ENCODE measurements at regions not wholly inside any gene's neighbourhood (a gene's known extent, or its start where the extent isn't known, plus 50 kb on each side); places are given as distances from the start of the nearest gene placed in this dataset.

- H3K18ac ChIP-seq (ENCODE audit: extremely low read depth, low read length): no peak overlapping the region
- no peak overlapping the region for H3K4ac ChIP-seq (replicated peaks; ENCODE audit: insufficient read length, low read depth, low read length)
- no peak overlapping the region for H4K8ac ChIP-seq (ENCODE audit: extremely low read depth, insufficient read depth, low read length)
- H3K14ac ChIP-seq (ENCODE audit: insufficient read length): no peak overlapping the region
- H3K4me2 ChIP-seq (ENCODE audit: insufficient read depth in 1 of 2, low read depth in 2 of 2, low read length in 2 of 2): no peak overlapping the region
- CTCF ChIA-PET (ENCODE audit: partially characterized antibody): interaction anchor here (0.6 to 1.3 kb wide), 3 partner anchors 20 to 874 kb away, joined by 3 to 6 read pairs (median 4); no protein-coding TSS in a partner anchor
- H3K4me3 ChIP-seq (ENCODE audit: extremely low read depth in 1 of 4, insufficient read depth in 2 of 4, low read depth in 3 of 4, low read length in 4 of 4): no peak overlapping the region
- H2BK5ac ChIP-seq (ENCODE audit: low read depth, low read length): no peak overlapping the region
- H3K9me3 ChIP-seq (ENCODE audit: insufficient read depth in 2 of 2, low read depth in 1 of 2, low read length in 1 of 2): peaks cover 16 to 22% of the 10 kb centered on the region in 2 experiments
- H4K5ac ChIP-seq (ENCODE audit: insufficient read length, low read depth, low read length): no peak overlapping the region
- POLR2A ChIA-PET (ENCODE audit: partially characterized antibody): no interaction called here
- H3K36me3 ChIP-seq (ENCODE audit: control insufficient read depth in 2 of 4, insufficient read depth in 4 of 4, low read length in 3 of 4): peaks cover 0 to 3% (median 0%) of the 10 kb centered on the region in 4 experiments; a peak in 1 of 8 replicates
- H3K27me3 ChIP-seq (replicated peaks in 1 of 4; ENCODE audit: control insufficient read depth in 3 of 4, extremely low read depth in 1 of 4, insufficient read depth in 3 of 4, low read length in 3 of 4): peaks cover 0 to 2% (median 0%) of the 10 kb centered on the region in 4 experiments; a peak in 1 of 7 replicates
- no peak overlapping the region for H2BK12ac ChIP-seq (ENCODE audit: low read depth, low read length)
- no peak overlapping the region for H2AFZ ChIP-seq (ENCODE audit: low read length)
- no peaks in the 10 kb centered on the region for H3K4me1 ChIP-seq (replicated peaks in 1 of 4; ENCODE audit: control insufficient read depth in 3 of 4, insufficient read depth in 4 of 4, low read length in 3 of 4)
- no peak for DNase-seq (ENCODE audit: low read depth in 1 of 2, low spot score in 2 of 2)
- no peak overlapping the region for H2BK120ac ChIP-seq (replicated peaks; ENCODE audit: low read depth, low read length)
- no peak overlapping the region for H2BK15ac ChIP-seq (ENCODE audit: low read length)
- no peaks in the 10 kb centered on the region for H3K79me2 ChIP-seq (ENCODE audit: control insufficient read depth in 1 of 2, insufficient read depth in 2 of 2, low read length in 2 of 2)
- no peaks in the 10 kb centered on the region for H3K23me2 ChIP-seq (ENCODE audit: low read depth, low read length)
- H3K56ac ChIP-seq (replicated peaks; ENCODE audit: insufficient read length, low read depth, low read length): no peak overlapping the region
- H3K27ac ChIP-seq (ENCODE audit: low read depth, low read length): no peak overlapping the region
- TF ChIP-seq SIRT6 (IDR thresholded peaks at IDR 0.05; ENCODE audit: low read length) (no peak), EZH2 (IDR thresholded peaks at IDR 0.05; ENCODE audit: low read depth, low read length, severe bottlenecking) (no peak), ASH2L (IDR thresholded peaks at IDR 0.05; ENCODE audit: low read length) (no peak), GTF2F1 (IDR thresholded peaks at IDR 0.05; ENCODE audit: borderline replicate concordance, low read depth, low read length) (no peak), SRF (IDR thresholded peaks at IDR 0.05; ENCODE audit: low read depth, low read length) (no peak), RFX5 (IDR thresholded peaks at IDR 0.05; ENCODE audit: borderline replicate concordance, low read depth, low read length) (no peak), HDAC2 (IDR thresholded peaks at IDR 0.05; ENCODE audit: borderline replicate concordance in 1 of 2, low read depth in 2 of 2, low read length in 2 of 2) (no peak), CTCF (IDR thresholded peaks at IDR 0.05; ENCODE audit: control extremely low read depth in 1 of 3, insufficient read depth in 1 of 3, low read depth in 1 of 3, low read length in 3 of 3) (no peak), JUN (IDR thresholded peaks at IDR 0.05; ENCODE audit: low read depth, low read length) (no peak), SP2 (IDR thresholded peaks at IDR 0.05; ENCODE audit: low read length) (no peak), PHF8 (conservative IDR thresholded peaks at IDR 0.05; ENCODE audit: low read depth, low read length) (no peak), CEBPB (IDR thresholded peaks at IDR 0.05; ENCODE audit: low read depth, low read length) (no peak), POU5F1 (IDR thresholded peaks at IDR 0.05; ENCODE audit: low read depth, low read length) (no peak)
- FAIRE-seq: no peak
- no peak overlapping the region for H2BK20ac ChIP-seq (ENCODE audit: low read length)
- H3K23ac ChIP-seq (ENCODE audit: insufficient read length): no peak overlapping the region
- no peak overlapping the region for H2AK5ac ChIP-seq (ENCODE audit: low read depth, low read length)
- no peak overlapping the region for H3K9ac ChIP-seq (replicated peaks in 1 of 4; ENCODE audit: extremely low read depth in 1 of 4, low read depth in 3 of 4, low read length in 3 of 4)
- 93% methylated on average over 4 of the region's 4 CpGs; no CpG with 5 or more reads in 1 of the 2 experiments for WGBS, 2 experiments (ENCODE audit: extremely low coverage in 1 of 2, insufficient coverage in 1 of 2, insufficient read length in 1 of 2, insufficient replicate concordance in 2 of 2, low coverage in 1 of 2, low lambda C conversion rate in 2 of 2, missing lambda C conversion rate in 1 of 2)
- H4K20me1 ChIP-seq (replicated peaks in 1 of 2; ENCODE audit: control insufficient read depth in 1 of 2, insufficient read depth in 2 of 2, low read length in 2 of 2): no peaks in the 10 kb centered on the region
- H3K79me1 ChIP-seq (ENCODE audit: low read depth, low read length): no peaks in the 10 kb centered on the region
- H4K91ac ChIP-seq (replicated peaks; ENCODE audit: insufficient read length, low read length): no peak overlapping the region
Observed at GRCh38 chr7:69090936-69091335, 507.3 kb upstream of the AUTS2 start.

Data from H1 (cell line).